HFF-Myc (cell line): ENCODE measurements at regions not wholly inside any gene's neighbourhood (a gene's known extent, or its start where the extent isn't known, plus 50 kb on each side); places are given as distances from the start of the nearest gene placed in this dataset.
A peak's percentile ranks its signal among the peaks of the same experiment; 100 is the strongest.

Experiments
- DNase-seq: peaks from one replicate; pipeline ENCODE4 v3.0.0-alpha.2; 2011; ENCODE audit warnings: low read depth; ENCODE audit errors: extremely low read depth
- H3K4me3 ChIP-seq: replicated peaks from 2 replicates; pipeline ENCODE4 v1.5.1; 2011; ENCODE audit warnings: low read depth, mild to moderate bottlenecking, control low read depth, low read length
- CTCF ChIP-seq: IDR thresholded peaks from 2 replicates; pipeline ENCODE4 v1.5.1; 2012; ENCODE audit warnings: mild to moderate bottlenecking, low read depth, low read length, control low read depth; ENCODE audit errors: missing control alignments

- no peak for DNase-seq
- TF ChIP-seq CTCF: no peak
- no peak overlapping the region for H3K4me3 ChIP-seq
Measured at GRCh38 chr7:116353647-116354046, 143.3 kb downstream of the TES start.

- TF ChIP-seq CTCF: no peak
- H3K4me3 ChIP-seq: no peak overlapping the region
- DNase-seq: no peak
Measured at GRCh38 chr7:116354171-116354545, 143.8 kb downstream of the TES start.

GRCh38 chr7:116354546-116355423 lies 144.4 kb downstream of the TES start:
- H3K4me3 ChIP-seq: peak overlapping the region; percentile 10; the same call in 1 of the 2 replicates
- DNase-seq: peak; percentile 97
- TF ChIP-seq CTCF: no peak

- no peak for TF ChIP-seq CTCF
- H3K4me3 ChIP-seq: peak overlapping the region; percentile 10; the same call in 1 of the 2 replicates
- DNase-seq: no peak
Measured at GRCh38 chr7:116355424-116355765, 144.1 kb upstream of the CAV2 start.

- no peak for DNase-seq
- no peak overlapping the region for H3K4me3 ChIP-seq
- TF ChIP-seq CTCF: no peak
Measured at GRCh38 chr7:116356333-116356965, 143.1 kb upstream of the CAV2 start.

- no peak for DNase-seq
- H3K4me3 ChIP-seq: no peak overlapping the region
- no peak for TF ChIP-seq CTCF
Measured at GRCh38 chr7:116356979-116357378, 142.6 kb upstream of the CAV2 start.
